Activated CD4-positive, CD25-positive, alpha-beta regulatory T cell treated with anti-CD3 and anti-CD28 coated beads, Interleukin-2, amount 50 U/mL, for 16 hours (primary cell): ENCODE measurements at regions not wholly inside any gene's neighbourhood (a gene's known extent, or its start where the extent isn't known, plus 50 kb on each side); places are given as distances from the start of the nearest gene placed in this dataset.

ENCODE experiments used
- DNase-seq: peaks from one replicate; pipeline ENCODE4 v3.0.0-alpha.2; 2020; ENCODE audit warnings: low read depth, low spot score

GRCh38 chr7:113172726-113173125 is 54.4 kb upstream of the SMIM30 start:
- no peak for DNase-seq

GRCh38 chr7:113170591-113170990 is 52.2 kb upstream of the SMIM30 start:
- no peak for DNase-seq
